Calu3 (cell line): ENCODE measurements at regions not wholly inside any gene's neighbourhood (a gene's known extent, or its start where the extent isn't known, plus 50 kb on each side); places are given as distances from the start of the nearest gene placed in this dataset.

ENCODE experiments used
- BruUV-seq: library from RNA; stranded (reverse); fragments of 400-500 nt; replicated peaks from 2 replicates; lab custom pipeline; 2021; lab: Mats Ljungman, UMichigan
- CTCF ChIA-PET: fragments of 300-600 bp; sonication (Branson Sonifier 250); formaldehyde crosslinking; loops from one replicate; lab custom pipeline; 2022; ENCODE audit warnings: antibody characterized with exemption; lab: Charles Lee
- DNase-seq: peaks from one replicate; pipeline ENCODE4 v3.0.0; 2022
- H3K27ac Mint-ChIP-seq: one replicate; pipeline ENCODE4 v1.8.0; 2022; ENCODE audit warnings: mixed read lengths; ENCODE audit not compliant: unreplicated experiment
- H3K27me3 Mint-ChIP-seq: one replicate; pipeline ENCODE4 v1.8.0; 2022; ENCODE audit warnings: mixed read lengths; ENCODE audit not compliant: unreplicated experiment
- H3K36me3 Mint-ChIP-seq: one replicate; pipeline ENCODE4 v1.8.0; 2022; ENCODE audit warnings: mild to moderate bottlenecking, moderate library complexity, mixed read lengths; ENCODE audit not compliant: insufficient read depth, unreplicated experiment
- H3K4me1 Mint-ChIP-seq: one replicate; pipeline ENCODE4 v1.8.0; 2022; ENCODE audit warnings: mild to moderate bottlenecking, low read depth, mixed read lengths; ENCODE audit not compliant: unreplicated experiment
- H3K4me3 Mint-ChIP-seq: one replicate; pipeline ENCODE4 v1.8.0; 2022; ENCODE audit warnings: mild to moderate bottlenecking, low read depth, moderate library complexity, mixed read lengths; ENCODE audit not compliant: unreplicated experiment
- H3K9me3 Mint-ChIP-seq: one replicate; pipeline ENCODE4 v1.8.0; 2022; ENCODE audit warnings: low read depth, mixed read lengths; ENCODE audit not compliant: unreplicated experiment
- CTCF ChIP-seq: fragments of 200-600 bp; IDR thresholded peaks from one replicate; pipeline ENCODE4 v1.8.0; 2022; ENCODE audit warnings: antibody characterized with exemption; ENCODE audit not compliant: unreplicated experiment
- intact Hi-C: fragments of 100-400 bp; cut with micrococcal nuclease; formaldehyde crosslinking; loops from one replicate; pipeline ENCODE4 v1.10.0; 2022; ENCODE audit not compliant: unreplicated experiment

GRCh38 chr6:91761621-91762020, 1174.7 kb upstream of the MAP3K7 start:
- CTCF ChIA-PET: interaction anchor here (0.7 kb wide), 1 partner anchor 105 kb away, joined by 3 read pairs; no protein-coding TSS in a partner anchor
- no peak for DNase-seq
- no peaks in the 10 kb centered on the region for H3K27me3 Mint-ChIP-seq
- TF ChIP-seq CTCF: no peak
- H3K36me3 Mint-ChIP-seq: no peaks in the 10 kb centered on the region
- intact Hi-C loops: no loop called here
- no peaks in the 10 kb centered on the region for H3K9me3 Mint-ChIP-seq
- H3K27ac Mint-ChIP-seq: no peak overlapping the region
- no peak overlapping the region for H3K4me3 Mint-ChIP-seq
- no peaks in the 10 kb centered on the region for H3K4me1 Mint-ChIP-seq
- BruUV-seq: no TSS peak

- CTCF ChIA-PET: no interaction called here
- no peak overlapping the region for H3K4me3 Mint-ChIP-seq
- H3K9me3 Mint-ChIP-seq: peaks cover 5% of the 10 kb centered on the region
- no TSS peak for BruUV-seq
- no peak for TF ChIP-seq CTCF
- H3K27me3 Mint-ChIP-seq: no peaks in the 10 kb centered on the region
- no peaks in the 10 kb centered on the region for H3K4me1 Mint-ChIP-seq
- no peak for DNase-seq
- H3K27ac Mint-ChIP-seq: no peak overlapping the region
- intact Hi-C loops: no loop called here
- H3K36me3 Mint-ChIP-seq: no peaks in the 10 kb centered on the region
Measured at GRCh38 chr6:91754691-91755090, 1167.8 kb upstream of the MAP3K7 start.

GRCh38 chr6:91751526-91751925, 1164.7 kb upstream of the MAP3K7 start:
- Mint-ChIP-seq H3K4me1 (no peaks in the 10 kb centered on the region), H3K36me3 (no peaks in the 10 kb centered on the region), H3K27ac (no peak overlapping the region), H3K9me3 (peaks cover 5% of the 10 kb centered on the region), H3K27me3 (no peaks in the 10 kb centered on the region), H3K4me3 (no peak overlapping the region)
- no peak for DNase-seq
- CTCF ChIA-PET: no interaction called here
- intact Hi-C loops: no loop called here
- no TSS peak for BruUV-seq
- TF ChIP-seq CTCF: no peak

- H3K27ac Mint-ChIP-seq: no peak overlapping the region
- no peaks in the 10 kb centered on the region for H3K9me3 Mint-ChIP-seq
- no peak for DNase-seq
- no peaks in the 10 kb centered on the region for H3K4me1 Mint-ChIP-seq
- intact Hi-C loops: no loop called here
- H3K36me3 Mint-ChIP-seq: no peaks in the 10 kb centered on the region
- CTCF ChIA-PET: no interaction called here
- BruUV-seq: no TSS peak
- no peak overlapping the region for H3K4me3 Mint-ChIP-seq
- H3K27me3 Mint-ChIP-seq: no peaks in the 10 kb centered on the region
- no peak for TF ChIP-seq CTCF
Measured at GRCh38 chr6:91744566-91744965, 1157.7 kb upstream of the MAP3K7 start.
